Spleen (tissue), 11 donors: ENCODE measurements at regions not wholly inside any gene's neighbourhood (a gene's known extent, or its start where the extent isn't known, plus 50 kb on each side); places are given as distances from the start of the nearest gene placed in this dataset.

Experiments
- DNase-seq: peaks from one replicate; pipeline ENCODE4 v3.0.0-alpha.2; 2020
- H3K27ac ChIP-seq, 8 donors: fragments of 200-600 bp; sonication (generic) in 7 of 8; 1 replicate in 4 of 8; 2 replicates in 4 of 8; pipeline versions ENCODE4 v1.5.0 to v1.8.0; 2016 to 2021; ENCODE audit warnings: inconsistent platforms in 4 of 8, mild to moderate bottlenecking in 4 of 8, moderate library complexity in 1 of 8
- H3K27me3 ChIP-seq, 7 donors: fragments of 200-600 bp; sonication (generic) in 6 of 7; replicated peaks in 1 of 7; 1 replicate in 4 of 7; 2 replicates in 3 of 7; pipeline versions ENCODE4 v1.5.0 to v1.8.0; 2016 to 2021; ENCODE audit warnings: inconsistent platforms in 3 of 7, mild to moderate bottlenecking in 1 of 7
- H3K36me3 ChIP-seq, 6 donors: fragments of 200-600 bp; sonication (generic) in 5 of 6; 1 replicate in 4 of 6; 2 replicates in 2 of 6; pipeline versions ENCODE4 v1.5.0 to v1.8.0; 2016 to 2021; ENCODE audit warnings: inconsistent platforms in 2 of 6
- H3K4me1 ChIP-seq, 6 donors: fragments of 200-600 bp; sonication (generic) in 5 of 6; 1 replicate in 3 of 6; 2 replicates in 3 of 6; pipeline versions ENCODE4 v1.5.0 to v1.8.0; 2016 to 2021; ENCODE audit warnings: inconsistent platforms in 3 of 6
- H3K4me3 ChIP-seq, 8 donors: fragments of 200-600 bp; sonication (generic) in 7 of 8; 1 replicate in 4 of 8; 2 replicates in 4 of 8; pipeline versions ENCODE4 v1.5.0 to v1.8.0; 2016 to 2021; ENCODE audit warnings: inconsistent platforms in 4 of 8, mild to moderate bottlenecking in 4 of 8, moderate library complexity in 2 of 8
- H3K9me3 ChIP-seq, 8 donors: fragments of 200-600 bp; sonication (generic) in 7 of 8; 1 replicate in 4 of 8; 2 replicates in 4 of 8; pipeline versions ENCODE4 v1.5.0 to v1.8.0; 2016 to 2021; ENCODE audit warnings: inconsistent platforms in 4 of 8
- CTCF ChIP-seq, 11 experiments: fragments of 200-600 bp in 7 of 11; fragments of 450-650 bp in 4 of 11; sonication (generic) in 4 of 11; IDR thresholded peaks in 8 of 11; conservative IDR thresholded peaks in 3 of 11; 1 replicate in 7 of 11; 2 replicates in 4 of 11; pipeline versions ENCODE4 v1.4.0 to v1.8.0; 2016 to 2021; ENCODE audit warnings: antibody characterized with exemption in 11 of 11, inconsistent platforms in 4 of 11, mild to moderate bottlenecking in 1 of 11
- POLR2A ChIP-seq, 3 donors: fragments of 450-650 bp; IDR thresholded peaks; one replicate each; pipeline ENCODE4 v1.5.1; 2017; ENCODE audit warnings: antibody characterized with exemption in 3 of 3, mild to moderate bottlenecking in 1 of 3
- POLR2AphosphoS5 ChIP-seq, 3 donors: sonication (generic); formaldehyde crosslinking; IDR thresholded peaks; one replicate each; pipeline ENCODE4 v1.5.1; 2017; ENCODE audit warnings: antibody characterized with exemption in 3 of 3
- WGBS, 5 donors: extraction: QIAGEN DNeasy Blood & Tissue Kit in 3 of 5; methylation state at CpG; one replicate each; pipeline versions ENCODE4 v1.1.5 to v1.1.7; 2013 to 2018; 5-methylcytosine and 5-hydroxymethylcytosine counted together
- intact Hi-C: fragments of 100-400 bp; cut with DNase I; formaldehyde crosslinking; loops from one replicate; pipeline ENCODE4 v1.15.0; 2023; ENCODE audit warnings: low total_unique reads
- donor health status: healthy with polysubstance abuse.
- donor health status: DM: no; HTN: no; CAD: no; lungs with moderate emphysema.
- donor health status: DM: no; HTN: no; CAD: no.
- donor health status: Bipolar disorder and iron deficiency.
- donor health status: healthy.
- donor health status: DM: no; HTN: no; CAD: no.
- donor health status: DM: yes; HTN: yes; CAD: no.

- Histone ChIP-seq H3K4me1 (no peaks in the 10 kb centered on the region), H3K4me3 (no peak overlapping the region), H3K27me3 (peaks cover 0 to 18% (median 0%) of the 10 kb centered on the region in 7 donors), H3K27ac (no peak overlapping the region), H3K36me3 (no peaks in the 10 kb centered on the region), H3K9me3 (no peaks in the 10 kb centered on the region)
- DNase-seq: no peak
- intact Hi-C loops: no loop called here
- no peak for TF ChIP-seq CTCF (IDR thresholded peaks at IDR 0.05 in 8 of 11, conservative IDR thresholded peaks at IDR 0.05 in 3 of 11)
- TF ChIP-seq POLR2A (IDR thresholded peaks at IDR 0.05): no peak
- no peak for TF ChIP-seq POLR2AphosphoS5 (IDR thresholded peaks at IDR 0.05)
- WGBS, 5 donors: 71 to 82% (median 80%) methylated on average over 4 of the region's 4 CpGs
Observed at GRCh38 chr17:33797181-33797580, 457.9 kb upstream of the CCL2 start.

GRCh38 chr17:33798308-33798707 is 456.8 kb upstream of the CCL2 start:
- no peak for DNase-seq
- no peak overlapping the region for H3K4me3 ChIP-seq
- 78 to 88% (median 87%) methylated on average over 5 of the region's 5 CpGs for WGBS, 5 donors
- H3K36me3 ChIP-seq: no peaks in the 10 kb centered on the region
- no peak overlapping the region for H3K27ac ChIP-seq
- H3K9me3 ChIP-seq: no peaks in the 10 kb centered on the region
- TF ChIP-seq POLR2AphosphoS5 (IDR thresholded peaks at IDR 0.05) (no peak), CTCF (IDR thresholded peaks at IDR 0.05 in 8 of 11, conservative IDR thresholded peaks at IDR 0.05 in 3 of 11) (no peak), POLR2A (IDR thresholded peaks at IDR 0.05) (no peak)
- intact Hi-C loops: no loop called here
- no peaks in the 10 kb centered on the region for H3K4me1 ChIP-seq
- peaks cover 0 to 22% (median 0%) of the 10 kb centered on the region in 7 donors for H3K27me3 ChIP-seq

DNA sequence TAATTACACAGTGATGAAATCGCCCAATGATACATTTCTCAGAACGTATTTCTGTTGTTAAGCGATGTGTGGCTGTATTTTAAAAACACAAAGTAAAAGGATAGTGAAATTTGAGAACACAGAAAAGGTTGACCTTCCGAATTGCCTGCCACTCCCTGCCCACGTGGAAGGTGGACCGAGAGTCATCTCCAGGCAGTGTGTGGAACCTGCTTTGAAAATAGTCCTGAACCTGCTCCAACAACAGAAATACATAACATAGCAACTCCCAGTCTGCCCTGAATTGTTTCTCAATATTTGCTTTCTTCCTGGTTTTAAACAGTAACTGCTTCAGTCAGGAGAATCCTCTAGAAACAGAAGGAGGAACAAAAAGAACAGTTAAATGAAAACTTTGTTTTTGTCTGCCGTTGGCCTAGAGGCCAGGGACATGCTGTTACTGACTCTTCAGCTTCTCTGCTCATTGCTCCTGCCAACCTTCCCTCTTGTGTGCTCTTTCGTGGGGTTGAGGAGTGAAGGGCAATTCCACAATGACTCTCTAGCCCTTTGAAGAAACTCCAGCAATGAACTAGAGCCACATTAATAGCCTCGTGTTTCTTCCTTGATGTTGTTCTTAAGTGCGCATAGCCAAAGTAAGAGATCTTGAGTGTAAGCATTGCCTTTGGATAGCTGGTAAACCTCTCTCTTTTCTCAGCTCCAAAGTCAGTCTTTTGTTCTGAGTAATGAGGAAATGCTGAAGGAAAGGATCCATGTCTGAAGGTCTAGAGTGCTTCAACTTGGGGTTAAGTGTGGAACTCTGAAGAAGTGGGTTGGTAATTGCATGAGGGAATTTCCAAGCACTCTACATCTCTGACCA is 452.5 kb upstream of the CCL2 start:
- Histone ChIP-seq H3K27me3 (peaks cover 0 to 36% (median 0%) of the 10 kb centered on the region in 7 donors), H3K36me3 (no peaks in the 10 kb centered on the region), H3K4me1 (no peaks in the 10 kb centered on the region), H3K27ac (no peak overlapping the region), H3K9me3 (no peaks in the 10 kb centered on the region), H3K4me3 (no peak overlapping the region)
- no peak for DNase-seq
- intact Hi-C loops: no loop called here
- WGBS, 5 donors: 71 to 82% (median 79%) methylated on average over 10 of the region's 10 CpGs
- TF ChIP-seq CTCF (IDR thresholded peaks at IDR 0.05 in 8 of 11, conservative IDR thresholded peaks at IDR 0.05 in 3 of 11) (no peak), POLR2A (IDR thresholded peaks at IDR 0.05) (no peak), POLR2AphosphoS5 (IDR thresholded peaks at IDR 0.05) (no peak)

DNA sequence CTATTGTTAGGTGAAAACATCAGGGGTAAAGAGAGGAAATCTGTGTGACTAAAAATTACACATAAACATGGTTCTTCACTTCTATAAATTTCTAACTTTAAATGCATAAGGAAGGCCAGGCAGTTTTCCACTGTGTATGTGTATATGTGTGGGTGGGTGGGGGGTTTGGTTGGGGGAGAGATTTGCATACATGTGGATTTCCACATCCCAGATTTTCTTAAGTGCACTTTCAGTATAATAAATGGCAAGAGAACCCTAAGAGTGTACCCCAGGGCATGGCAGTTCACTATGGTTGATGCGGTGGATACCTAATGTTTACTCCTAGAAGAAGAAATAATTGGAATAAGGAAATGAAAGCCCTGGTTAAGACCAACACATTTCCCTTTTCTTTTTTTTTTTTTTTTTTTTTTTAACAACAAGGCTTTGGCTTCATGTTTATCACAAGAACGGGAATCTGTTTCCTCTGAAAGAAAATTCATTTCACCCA is 451.8 kb upstream of the CCL2 start:
- 30 to 58% (median 35%) methylated on average over 2 of the region's 2 CpGs for WGBS, 5 donors
- Histone ChIP-seq H3K27ac (no peak overlapping the region), H3K9me3 (no peaks in the 10 kb centered on the region), H3K27me3 (peaks cover 0 to 29% (median 0%) of the 10 kb centered on the region in 7 donors), H3K4me3 (no peak overlapping the region), H3K36me3 (no peaks in the 10 kb centered on the region), H3K4me1 (no peaks in the 10 kb centered on the region)
- TF ChIP-seq POLR2AphosphoS5 (IDR thresholded peaks at IDR 0.05): no peak
- TF ChIP-seq POLR2A (IDR thresholded peaks at IDR 0.05): no peak
- no peak for TF ChIP-seq CTCF (IDR thresholded peaks at IDR 0.05 in 8 of 11, conservative IDR thresholded peaks at IDR 0.05 in 3 of 11)
- no peak for DNase-seq
- intact Hi-C loops: no loop called here
